ENCODE measurements at regions not wholly inside any gene's neighbourhood (a gene's known extent, or its start where the extent isn't known, plus 50 kb on each side); places are given as distances from the start of the nearest gene placed in this dataset.

GRCh38 chr13:33761740-33762139, 56.2 kb upstream of the RFC3 start:
- DNase-seq = no peak

GRCh38 chr13:33763021-33763420, 54.9 kb upstream of the RFC3 start:
- no peak for DNase-seq

- no peak for DNase-seq
These were observed 53.2 kb upstream of the RFC3 start for GRCh38 chr13:33764716-33765115.

GRCh38 chr13:33766329-33767123, 51.4 kb upstream of the RFC3 start:
- no peak for DNase-seq

- DNase-seq = no peak
These were observed 50.8 kb upstream of the RFC3 start for GRCh38 chr13:33767140-33767539.

All from CD4-positive, alpha-beta T cell treated with Interleukin-1 beta for 1 hour (primary cell).